Heart left ventricle (tissue), 16 donors: ENCODE measurements at regions not wholly inside any gene's neighbourhood (a gene's known extent, or its start where the extent isn't known, plus 50 kb on each side); places are given as distances from the start of the nearest gene placed in this dataset.
A peak's percentile ranks its signal among the peaks of the same experiment; 100 is the strongest.

Source experiments
- ATAC-seq, 4 donors: fragments of 200-7000 bp; cut with Tn5 transposase; one replicate each; pipeline ENCODE4 v1.9.1; 2020 to 2022; ENCODE audit warnings: moderate library complexity in 4 of 4, mild to moderate bottlenecking in 3 of 4, moderate number of reproducible peaks in 1 of 4
- DNase-seq, 5 donors: peaks; one replicate each; pipeline ENCODE4 v3.0.0-alpha.2; 2020
- H3K27ac ChIP-seq, 12 donors: fragments of 200-600 bp; sonication (generic) in 4 of 12; one replicate each; pipeline versions ENCODE4 v1.5.0 to v1.8.0; 2016 to 2022; ENCODE audit warnings: mild to moderate bottlenecking in 2 of 12
- H3K27me3 ChIP-seq, 9 donors: fragments of 200-600 bp; sonication (generic) in 2 of 9; one replicate each; pipeline versions ENCODE4 v1.5.1 to v1.8.0; 2016 to 2022; ENCODE audit warnings: mild to moderate bottlenecking in 3 of 9
- H3K36me3 ChIP-seq, 9 donors: fragments of 200-600 bp; sonication (generic) in 2 of 9; one replicate each; pipeline versions ENCODE4 v1.5.0 to v1.8.0; 2018 to 2022; ENCODE audit warnings: mild to moderate bottlenecking in 2 of 9
- H3K4me1 ChIP-seq, 12 donors: fragments of 200-600 bp; sonication (generic) in 4 of 12; one replicate each; pipeline versions ENCODE4 v1.5.0 to v1.8.0; 2016 to 2022; ENCODE audit warnings: mild to moderate bottlenecking in 3 of 12
- H3K4me3 ChIP-seq, 12 donors: fragments of 200-600 bp; sonication (generic) in 4 of 12; one replicate each; pipeline versions ENCODE4 v1.5.0 to v1.8.0; 2017 to 2022; ENCODE audit warnings: mild to moderate bottlenecking in 9 of 12, moderate library complexity in 4 of 12
- H3K9me3 ChIP-seq, 12 donors: fragments of 200-600 bp; sonication (generic) in 4 of 12; one replicate each; pipeline versions ENCODE4 v1.5.0 to v1.8.0; 2016 to 2022; ENCODE audit warnings: mild to moderate bottlenecking in 1 of 12
- POLR2A ChIP-seq, 2 donors: fragments of 450-650 bp; IDR thresholded peaks; one replicate each; pipeline ENCODE4 v1.6.1; 2017; ENCODE audit warnings: antibody characterized with exemption in 2 of 2, mild to moderate bottlenecking in 2 of 2, moderate library complexity in 2 of 2
- WGBS, 4 donors: extraction: QIAGEN DNeasy Blood & Tissue Kit in 2 of 4; methylation state at CpG; one replicate each; pipeline versions ENCODE4 v1.1.5 to v1.1.7; 2013 to 2018; 5-methylcytosine and 5-hydroxymethylcytosine counted together
- intact Hi-C, 10 donors: fragments of 100-400 bp; cut with DNase I; formaldehyde crosslinking; loops; one replicate each; pipeline versions ENCODE4 v1.11.1 to v1.14.2; 2022
- TF ChIP-seq, protein P1 (sequence below), 12 donors: fragments of 200-600 bp; sonication (generic) in 4 of 12; IDR thresholded peaks; one replicate each; pipeline versions ENCODE4 v1.5.0 to v1.8.0; 2018 to 2022; ENCODE audit warnings: antibody characterized with exemption in 12 of 12, mild to moderate bottlenecking in 5 of 12
- donor health status: ischemic (EF 13 %, LVEDD 7.1; RV severe dilation, severe dysfunction).
- donor health status: healthy with polysubstance abuse.
- donor health status: DM: no; HTN: yes; CAD: no.
- donor health status: DM: no; HTN: no; CAD: no.
- donor health status: ischemic (EF 25% LVEDD 6.9; RV normal size, moderate dysfunction).
- donor health status: ischemic (EF 25% LVEDD 5.7; RV mildly dilated, moderate dysfunction).
- donor health status: healthy.
- donor health status: DM: yes; HTN: yes; CAD: no.
- donor health status: ischemic (EF 35%, LVEDD 5.7; RV mildly dilated, moderate dysfunction).
- donor health status: nonischemic (EF 11% LVEDD 7.7; RV severe dilation, severe dysfunction).
- donor health status: DM: yes; HTN: yes; CAD: no.
- donor health status: PGD.
- donor health status: ischemic (EF 29% LVEDD 5.4; RV normal size, mild dysfunction).
- donor health status: nonischemic (EF 23%, LVEDD 6.1; RV moderate dilation, normal function).

GRCh38 chr6:144346719-144347447 lies 61.7 kb downstream of the UTRN start:
- Histone ChIP-seq H3K27me3 (no peaks in the 10 kb centered on the region), H3K9me3 (no peaks in the 10 kb centered on the region), H3K4me1 (peaks cover 15 to 99% (median 75%) of the 10 kb centered on the region in 12 donors), H3K36me3 (no peaks in the 10 kb centered on the region), H3K4me3 (peak overlapping the region in 1 of 12 donors; percentile 22), H3K27ac (peak overlapping the region in 9 of 12 donors; percentile 15 to 82 (median 27))
- DNase-seq (peak in 1 of 5 donors; percentile 40), ATAC-seq (peak in 1 of 4 donors; percentile 44)
- WGBS, 4 donors: 70 to 83% (median 76%) methylated on average over 11 of the region's 11 CpGs
- no peak for TF ChIP-seq POLR2A (IDR thresholded peaks at IDR 0.05)
- TF ChIP-seq, protein P1, sequence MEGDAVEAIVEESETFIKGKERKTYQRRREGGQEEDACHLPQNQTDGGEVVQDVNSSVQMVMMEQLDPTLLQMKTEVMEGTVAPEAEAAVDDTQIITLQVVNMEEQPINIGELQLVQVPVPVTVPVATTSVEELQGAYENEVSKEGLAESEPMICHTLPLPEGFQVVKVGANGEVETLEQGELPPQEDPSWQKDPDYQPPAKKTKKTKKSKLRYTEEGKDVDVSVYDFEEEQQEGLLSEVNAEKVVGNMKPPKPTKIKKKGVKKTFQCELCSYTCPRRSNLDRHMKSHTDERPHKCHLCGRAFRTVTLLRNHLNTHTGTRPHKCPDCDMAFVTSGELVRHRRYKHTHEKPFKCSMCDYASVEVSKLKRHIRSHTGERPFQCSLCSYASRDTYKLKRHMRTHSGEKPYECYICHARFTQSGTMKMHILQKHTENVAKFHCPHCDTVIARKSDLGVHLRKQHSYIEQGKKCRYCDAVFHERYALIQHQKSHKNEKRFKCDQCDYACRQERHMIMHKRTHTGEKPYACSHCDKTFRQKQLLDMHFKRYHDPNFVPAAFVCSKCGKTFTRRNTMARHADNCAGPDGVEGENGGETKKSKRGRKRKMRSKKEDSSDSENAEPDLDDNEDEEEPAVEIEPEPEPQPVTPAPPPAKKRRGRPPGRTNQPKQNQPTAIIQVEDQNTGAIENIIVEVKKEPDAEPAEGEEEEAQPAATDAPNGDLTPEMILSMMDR (IDR thresholded peaks at IDR 0.05): no peak
- intact Hi-C loops: loop anchor here in 3 of 10 donors (5.0 to 10.0 kb wide), 3 partner anchors 52 to 90 kb away; partner anchors contain the start of gene UTRN (in 1 of the 3)

GRCh38 chr6:144347448-144347759 lies 62.3 kb downstream of the UTRN start:
- H3K4me3 ChIP-seq: peak overlapping the region in 1 of 12 donors; percentile 22
- ATAC-seq (no peak), DNase-seq (no peak)
- no peaks in the 10 kb centered on the region for H3K27me3 ChIP-seq
- H3K4me1 ChIP-seq: peaks cover 17 to 99% (median 78%) of the 10 kb centered on the region in 12 donors
- intact Hi-C loops: loop anchor here in 3 of 10 donors (5.0 to 10.0 kb wide), 3 partner anchors 53 to 90 kb away; partner anchors contain the start of gene UTRN (in 1 of the 3)
- TF ChIP-seq, protein P1 (IDR thresholded peaks at IDR 0.05): no peak
- TF ChIP-seq POLR2A (IDR thresholded peaks at IDR 0.05): no peak
- peak overlapping the region in 8 of 12 donors; percentile 15 to 82 (median 32) for H3K27ac ChIP-seq
- no peaks in the 10 kb centered on the region for H3K9me3 ChIP-seq
- H3K36me3 ChIP-seq: no peaks in the 10 kb centered on the region

DNA sequence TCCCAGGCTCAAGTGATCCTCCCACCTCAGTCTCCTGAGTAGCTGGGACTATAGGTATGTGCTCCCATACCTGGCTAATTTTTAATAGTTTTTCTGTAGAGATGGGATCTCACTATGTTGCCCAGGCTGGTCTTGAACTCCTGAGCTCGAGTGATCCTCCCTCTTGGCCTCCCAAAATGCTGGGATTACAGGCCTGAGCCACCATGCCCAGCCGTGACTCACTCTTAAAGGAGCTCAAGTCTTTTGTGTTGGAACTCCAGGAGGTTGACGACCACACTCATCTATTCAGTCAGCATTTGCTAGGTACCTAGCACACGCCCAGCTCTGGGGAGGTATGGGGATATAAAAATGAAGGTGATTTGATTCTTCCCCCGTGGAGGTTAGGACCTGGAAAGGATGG lies 62.8 kb downstream of the UTRN start:
- DNase-seq (no peak), ATAC-seq (no peak)
- no peak overlapping the region for H3K4me3 ChIP-seq
- no peaks in the 10 kb centered on the region for H3K9me3 ChIP-seq
- H3K4me1 ChIP-seq: peaks cover 18 to 99% (median 78%) of the 10 kb centered on the region in 12 donors
- H3K36me3 ChIP-seq: no peaks in the 10 kb centered on the region
- H3K27ac ChIP-seq: peak overlapping the region in 4 of 12 donors; percentile 15 to 82 (median 32)
- TF ChIP-seq, protein P1 (IDR thresholded peaks at IDR 0.05): no peak
- no peak for TF ChIP-seq POLR2A (IDR thresholded peaks at IDR 0.05)
- intact Hi-C loops: loop anchor here in 3 of 10 donors (5.0 to 10.0 kb wide), 3 partner anchors 53 to 89 kb away; partner anchors contain the start of gene UTRN (in 1 of the 3)
- H3K27me3 ChIP-seq: no peaks in the 10 kb centered on the region
- WGBS, 4 donors: 90 to 94% (median 90%) methylated on average over 5 of the region's 5 CpGs
